Dermis blood vessel endothelial cell (primary cell): ENCODE measurements at regions not wholly inside any gene's neighbourhood (a gene's known extent, or its start where the extent isn't known, plus 50 kb on each side); places are given as distances from the start of the nearest gene placed in this dataset.
A peak's percentile ranks its signal among the peaks of the same experiment; 100 is the strongest.

ENCODE experiments used
- DNase-seq: peaks from one replicate; pipeline ENCODE4 v3.0.0; 2010

GRCh38 chr4:28351826-28352225 lies 1491.2 kb downstream of the STIM2 start:
- DNase-seq = no peak

GRCh38 chr4:28354880-28355656 lies 1494.4 kb downstream of the STIM2 start:
- peak; percentile 9 for DNase-seq

GRCh38 chr4:28357990-28358389 lies 1497.3 kb downstream of the STIM2 start:
- no peak for DNase-seq

GRCh38 chr4:28358606-28359005 lies 1498.0 kb downstream of the STIM2 start:
- DNase-seq = no peak

- no peak for DNase-seq
Measured at GRCh38 chr4:28360681-28361080, 1500.0 kb downstream of the STIM2 start.

- DNase-seq = no peak
Measured at GRCh38 chr4:28362169-28362568, 1501.5 kb downstream of the STIM2 start.

- DNase-seq = no peak
Measured at GRCh38 chr4:28369499-28369898, 1508.9 kb downstream of the STIM2 start.

- DNase-seq = no peak
Measured at GRCh38 chr4:28373191-28373590, 1512.5 kb downstream of the STIM2 start.

- DNase-seq = no peak
Measured at GRCh38 chr4:28373601-28374000, 1513.0 kb downstream of the STIM2 start.

- DNase-seq = no peak
Measured at GRCh38 chr4:28378109-28378830, 1517.6 kb downstream of the STIM2 start.

- DNase-seq = no peak
Measured at GRCh38 chr4:28385801-28386200, 1525.2 kb downstream of the STIM2 start.

- no peak for DNase-seq
Measured at GRCh38 chr4:28386776-28387175, 1526.1 kb downstream of the STIM2 start.

GRCh38 chr4:28388471-28388870 lies 1527.8 kb downstream of the STIM2 start:
- DNase-seq = no peak

- no peak for DNase-seq
Measured at GRCh38 chr4:28391877-28392276, 1531.2 kb downstream of the STIM2 start.

- DNase-seq = no peak
Measured at GRCh38 chr4:28402751-28403150, 1542.1 kb downstream of the STIM2 start.

GRCh38 chr4:28421221-28421620 lies 1560.6 kb downstream of the STIM2 start:
- DNase-seq = no peak

- no peak for DNase-seq
Measured at GRCh38 chr4:28426251-28426650, 1565.6 kb downstream of the STIM2 start.

GRCh38 chr4:28427306-28428085 lies 1566.9 kb downstream of the STIM2 start:
- DNase-seq = no peak

- DNase-seq = no peak
Measured at GRCh38 chr4:28432348-28433025, 1571.8 kb downstream of the STIM2 start.

GRCh38 chr4:28435314-28435713 lies 1574.7 kb downstream of the STIM2 start:
- DNase-seq = no peak

GRCh38 chr4:28436191-28437080 lies 1575.8 kb downstream of the STIM2 start:
- no peak for DNase-seq

- no peak for DNase-seq
Measured at GRCh38 chr4:28443371-28443770, 1582.7 kb downstream of the STIM2 start.
